ENCODE measurements at regions not wholly inside any gene's neighbourhood (a gene's known extent, or its start where the extent isn't known, plus 50 kb on each side); places are given as distances from the start of the nearest gene placed in this dataset.
"Not testable (repeated sequence)": the region's sequence is repeated elsewhere in the genome, so short reads cannot be mapped to it uniquely, and the experiment has no call there.

DNA sequence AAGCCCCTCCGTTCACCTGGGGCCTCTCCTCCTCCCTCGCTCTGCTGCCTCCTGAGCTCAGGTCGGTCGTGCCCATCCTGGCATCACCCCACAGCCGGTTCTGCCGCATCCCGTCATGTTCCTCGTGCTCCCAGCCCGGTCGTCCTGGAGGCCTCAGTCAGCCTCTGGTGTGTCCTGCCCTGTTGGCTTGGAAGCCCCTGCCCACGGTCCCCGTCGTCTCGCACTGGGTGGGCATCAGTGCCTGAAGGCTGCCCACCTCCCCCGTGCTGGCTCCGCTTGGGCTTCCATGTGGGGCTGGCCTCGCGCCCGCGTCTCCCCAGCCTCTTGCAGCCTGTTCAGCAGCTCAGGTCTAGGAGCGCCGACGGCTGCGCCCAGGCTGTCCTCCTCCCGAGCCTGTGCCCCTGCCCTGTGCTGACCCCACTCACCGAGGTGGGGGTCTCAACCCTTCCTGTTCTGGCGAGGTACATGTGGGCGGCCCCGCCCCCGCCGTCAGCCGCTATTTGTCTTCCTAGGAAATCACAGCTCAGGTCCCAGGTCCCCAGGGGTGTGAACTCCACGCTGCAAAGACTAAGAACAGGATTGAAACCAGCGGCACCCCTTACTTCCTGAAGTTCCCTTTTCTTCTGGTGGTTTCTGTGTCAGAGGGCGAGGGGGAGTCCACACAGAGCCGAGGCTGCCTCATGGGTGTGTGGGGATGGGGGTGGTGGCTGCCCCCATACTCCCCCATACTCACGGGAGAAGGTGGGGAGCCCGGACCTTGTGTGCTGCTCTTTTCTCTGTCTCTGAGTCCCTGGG is 102.9 kb downstream of the TMEM121 start:
- not testable (repeated sequence) for H3K9ac ChIP-seq (ENCODE audit: low read length); H3K4me2 ChIP-seq (ENCODE audit: low read length); H3K27me3 ChIP-seq (ENCODE audit: insufficient read depth, low read length); H2AFZ ChIP-seq (ENCODE audit: insufficient read depth, low read length, poor library complexity); H3K4me3 ChIP-seq (ENCODE audit: low read depth, low read length); H3K79me1 ChIP-seq (ENCODE audit: low read length); DNase-seq; H3K4ac ChIP-seq (ENCODE audit: low read depth, low read length); H3K14ac ChIP-seq (ENCODE audit: low read length); H3K4me1 ChIP-seq (ENCODE audit: control insufficient read depth in 1 of 2, insufficient read depth in 2 of 2, low read length in 2 of 2); H2BK12ac ChIP-seq (ENCODE audit: low read length); H3K79me2 ChIP-seq (ENCODE audit: control insufficient read depth, insufficient read depth, low read length, poor library complexity); H2AK5ac ChIP-seq (ENCODE audit: low read length); H3K36me3 ChIP-seq (ENCODE audit: control insufficient read depth in 1 of 2, insufficient read depth in 2 of 2, low read length in 2 of 2); H2BK5ac ChIP-seq (ENCODE audit: low read depth, low read length, poor library complexity); H4K12ac ChIP-seq (ENCODE audit: low read depth, low read length); H3K18ac ChIP-seq (ENCODE audit: low read length); H3K23ac ChIP-seq (ENCODE audit: low read length); H4K91ac ChIP-seq (ENCODE audit: low read depth, low read length); H3K27ac ChIP-seq (ENCODE audit: low read depth, low read length); H2BK120ac ChIP-seq (ENCODE audit: insufficient read depth, low read length, poor library complexity); H4K8ac ChIP-seq (ENCODE audit: low read depth, low read length)
- WGBS (ENCODE audit: extremely low coverage, insufficient coverage, insufficient read length), result no CpG with 5 or more reads among the region's 38 CpGs
- H3K9me3 ChIP-seq (ENCODE audit: insufficient read depth, low read depth, low read length), result peaks cover 66% of the 10 kb centered on the region

DNA sequence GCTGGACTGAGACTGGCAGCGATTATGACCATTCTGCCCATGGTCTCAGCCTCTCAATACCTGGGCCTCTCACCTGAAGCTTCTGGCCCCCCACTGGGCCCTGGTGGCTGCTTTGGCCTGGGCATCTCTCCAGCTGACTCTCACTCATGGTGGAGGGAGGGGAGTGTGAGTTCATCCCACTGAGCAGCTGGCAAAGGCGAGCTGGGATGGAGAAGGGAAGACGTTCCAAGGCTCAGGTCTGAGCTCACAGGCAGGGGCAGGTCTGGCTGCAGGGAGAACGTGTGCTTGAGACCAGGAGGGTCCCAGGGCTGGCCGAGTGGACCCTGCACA is 103.5 kb downstream of the TMEM121 start:
- H2BK12ac ChIP-seq (ENCODE audit: low read length), result no peak overlapping the region
- no peak overlapping the region for H2AK5ac ChIP-seq (ENCODE audit: low read length)
- no peak overlapping the region for H2BK120ac ChIP-seq (ENCODE audit: insufficient read depth, low read length, poor library complexity)
- H3K9me3 ChIP-seq (ENCODE audit: insufficient read depth, low read depth, low read length), result peaks cover 61% of the 10 kb centered on the region
- no CpG with 5 or more reads among the region's 5 CpGs for WGBS (ENCODE audit: extremely low coverage, insufficient coverage, insufficient read length)
- no peak overlapping the region for H3K14ac ChIP-seq (ENCODE audit: low read length)
- H2AFZ ChIP-seq (ENCODE audit: insufficient read depth, low read length, poor library complexity), result no peak overlapping the region
- no peak overlapping the region for H4K12ac ChIP-seq (ENCODE audit: low read depth, low read length)
- no peak for DNase-seq
- H4K8ac ChIP-seq (ENCODE audit: low read depth, low read length), result no peak overlapping the region
- no peaks in the 10 kb centered on the region for H3K27me3 ChIP-seq (ENCODE audit: insufficient read depth, low read length)
- no peak overlapping the region for H3K27ac ChIP-seq (ENCODE audit: low read depth, low read length)
- no peak overlapping the region for H3K4me3 ChIP-seq (ENCODE audit: low read depth, low read length)
- H4K91ac ChIP-seq (ENCODE audit: low read depth, low read length), result no peak overlapping the region
- H3K23ac ChIP-seq (ENCODE audit: low read length), result no peak overlapping the region
- H3K9ac ChIP-seq (ENCODE audit: low read length), result no peak overlapping the region
- H3K4me1 ChIP-seq (ENCODE audit: control insufficient read depth in 1 of 2, insufficient read depth in 2 of 2, low read length in 2 of 2), result no peaks in the 10 kb centered on the region
- H3K79me1 ChIP-seq (ENCODE audit: low read length), result no peaks in the 10 kb centered on the region
- H2BK5ac ChIP-seq (ENCODE audit: low read depth, low read length, poor library complexity), result no peak overlapping the region
- no peak overlapping the region for H3K18ac ChIP-seq (ENCODE audit: low read length)
- no peaks in the 10 kb centered on the region for H3K36me3 ChIP-seq (ENCODE audit: control insufficient read depth in 1 of 2, insufficient read depth in 2 of 2, low read length in 2 of 2)
- H3K4ac ChIP-seq (ENCODE audit: low read depth, low read length), result no peak overlapping the region
- no peaks in the 10 kb centered on the region for H3K79me2 ChIP-seq (ENCODE audit: control insufficient read depth, insufficient read depth, low read length, poor library complexity)
- no peak overlapping the region for H3K4me2 ChIP-seq (ENCODE audit: low read length)

GRCh38 chr14:105630293-105630934 is 104.0 kb downstream of the TMEM121 start:
- H3K4ac ChIP-seq (ENCODE audit: low read depth, low read length), result not testable (repeated sequence)

GRCh38 chr14:105630935-105631779 is 104.8 kb downstream of the TMEM121 start:
- not testable (repeated sequence) for H3K9ac ChIP-seq (ENCODE audit: low read length); H3K4me3 ChIP-seq (ENCODE audit: low read depth, low read length); H4K8ac ChIP-seq (ENCODE audit: low read depth, low read length); H3K4me2 ChIP-seq (ENCODE audit: low read length); H2AK5ac ChIP-seq (ENCODE audit: low read length); H3K4me1 ChIP-seq (ENCODE audit: control insufficient read depth in 1 of 2, insufficient read depth in 2 of 2, low read length in 2 of 2); H2BK5ac ChIP-seq (ENCODE audit: low read depth, low read length, poor library complexity); DNase-seq; H3K79me1 ChIP-seq (ENCODE audit: low read length); H3K14ac ChIP-seq (ENCODE audit: low read length); H3K27ac ChIP-seq (ENCODE audit: low read depth, low read length); H3K23ac ChIP-seq (ENCODE audit: low read length); H3K79me2 ChIP-seq (ENCODE audit: control insufficient read depth, insufficient read depth, low read length, poor library complexity); H2BK12ac ChIP-seq (ENCODE audit: low read length); H3K27me3 ChIP-seq (ENCODE audit: insufficient read depth, low read length); H2BK120ac ChIP-seq (ENCODE audit: insufficient read depth, low read length, poor library complexity); H4K91ac ChIP-seq (ENCODE audit: low read depth, low read length); H2AFZ ChIP-seq (ENCODE audit: insufficient read depth, low read length, poor library complexity); H3K36me3 ChIP-seq (ENCODE audit: control insufficient read depth in 1 of 2, insufficient read depth in 2 of 2, low read length in 2 of 2); H3K4ac ChIP-seq (ENCODE audit: low read depth, low read length); H3K18ac ChIP-seq (ENCODE audit: low read length); H4K12ac ChIP-seq (ENCODE audit: low read depth, low read length)
- WGBS (ENCODE audit: extremely low coverage, insufficient coverage, insufficient read length), result no CpG with 5 or more reads among the region's 24 CpGs
- H3K9me3 ChIP-seq (ENCODE audit: insufficient read depth, low read depth, low read length), result peaks cover 58% of the 10 kb centered on the region

More at GRCh38 chr14:105630293-105630934, 104.0 kb downstream of the TMEM121 start:
- H2AK5ac ChIP-seq (ENCODE audit: low read length); H3K23ac ChIP-seq (ENCODE audit: low read length); H2BK120ac ChIP-seq (ENCODE audit: insufficient read depth, low read length, poor library complexity); H3K9ac ChIP-seq (ENCODE audit: low read length); H3K4me1 ChIP-seq (ENCODE audit: control insufficient read depth in 1 of 2, insufficient read depth in 2 of 2, low read length in 2 of 2); H4K12ac ChIP-seq (ENCODE audit: low read depth, low read length); H3K4me2 ChIP-seq (ENCODE audit: low read length); H2BK5ac ChIP-seq (ENCODE audit: low read depth, low read length, poor library complexity); H3K14ac ChIP-seq (ENCODE audit: low read length); H3K79me2 ChIP-seq (ENCODE audit: control insufficient read depth, insufficient read depth, low read length, poor library complexity); H3K18ac ChIP-seq (ENCODE audit: low read length); H4K8ac ChIP-seq (ENCODE audit: low read depth, low read length); DNase-seq; H2AFZ ChIP-seq (ENCODE audit: insufficient read depth, low read length, poor library complexity); H3K27me3 ChIP-seq (ENCODE audit: insufficient read depth, low read length); H3K36me3 ChIP-seq (ENCODE audit: control insufficient read depth in 1 of 2, insufficient read depth in 2 of 2, low read length in 2 of 2); H3K79me1 ChIP-seq (ENCODE audit: low read length); H4K91ac ChIP-seq (ENCODE audit: low read depth, low read length); H3K4me3 ChIP-seq (ENCODE audit: low read depth, low read length); H3K27ac ChIP-seq (ENCODE audit: low read depth, low read length); H2BK12ac ChIP-seq (ENCODE audit: low read length): not testable (repeated sequence)
- no CpG with 5 or more reads among the region's 8 CpGs for WGBS (ENCODE audit: extremely low coverage, insufficient coverage, insufficient read length)
- H3K9me3 ChIP-seq (ENCODE audit: insufficient read depth, low read depth, low read length), result peaks cover 57% of the 10 kb centered on the region
